NCI-H2196 (cell line): ENCODE measurements at regions not wholly inside any gene's neighbourhood (a gene's known extent, or its start where the extent isn't known, plus 50 kb on each side); places are given as distances from the start of the nearest gene placed in this dataset.

Source experiments
- DNase-seq: peaks from one replicate; lab custom pipeline; 2025; ENCODE audit not compliant: unreplicated experiment; lab: John Stamatoyannopoulos, UW

- DNase-seq = no peak
These were observed 207.6 kb downstream of the CETN3 start for GRCh38 chr5:90201923-90202322.

DNA sequence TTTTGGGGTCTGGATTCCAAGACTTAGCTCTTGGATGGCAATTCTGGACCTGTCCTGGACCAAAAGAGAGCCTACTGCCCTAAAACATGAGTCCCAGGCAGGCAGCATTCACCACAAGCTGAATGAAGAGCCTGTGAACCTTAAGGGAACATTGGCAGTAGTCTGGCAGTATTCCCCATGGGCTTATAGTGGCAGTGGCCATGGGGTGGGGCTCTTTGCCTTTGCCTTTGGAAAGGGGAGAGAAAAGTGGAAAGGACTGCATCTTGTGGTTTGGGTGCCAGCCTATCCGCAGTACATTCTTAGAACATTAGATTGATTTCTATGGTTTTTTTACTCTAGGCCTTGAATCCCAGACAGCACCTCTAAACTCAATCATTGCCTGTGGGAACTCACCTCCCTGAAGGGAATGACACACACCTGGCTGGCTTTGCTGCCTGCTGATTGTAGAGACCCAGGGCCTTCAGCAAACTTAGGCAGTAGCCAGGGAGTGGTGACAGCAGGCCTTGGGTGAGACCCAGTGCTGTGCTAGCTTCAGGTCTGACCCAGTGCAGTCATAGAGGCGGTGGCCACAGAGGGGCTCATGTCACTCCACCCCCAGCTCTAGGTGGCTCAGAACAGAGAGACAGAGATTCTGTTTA is 216.3 kb downstream of the CETN3 start:
- DNase-seq = no peak

DNA sequence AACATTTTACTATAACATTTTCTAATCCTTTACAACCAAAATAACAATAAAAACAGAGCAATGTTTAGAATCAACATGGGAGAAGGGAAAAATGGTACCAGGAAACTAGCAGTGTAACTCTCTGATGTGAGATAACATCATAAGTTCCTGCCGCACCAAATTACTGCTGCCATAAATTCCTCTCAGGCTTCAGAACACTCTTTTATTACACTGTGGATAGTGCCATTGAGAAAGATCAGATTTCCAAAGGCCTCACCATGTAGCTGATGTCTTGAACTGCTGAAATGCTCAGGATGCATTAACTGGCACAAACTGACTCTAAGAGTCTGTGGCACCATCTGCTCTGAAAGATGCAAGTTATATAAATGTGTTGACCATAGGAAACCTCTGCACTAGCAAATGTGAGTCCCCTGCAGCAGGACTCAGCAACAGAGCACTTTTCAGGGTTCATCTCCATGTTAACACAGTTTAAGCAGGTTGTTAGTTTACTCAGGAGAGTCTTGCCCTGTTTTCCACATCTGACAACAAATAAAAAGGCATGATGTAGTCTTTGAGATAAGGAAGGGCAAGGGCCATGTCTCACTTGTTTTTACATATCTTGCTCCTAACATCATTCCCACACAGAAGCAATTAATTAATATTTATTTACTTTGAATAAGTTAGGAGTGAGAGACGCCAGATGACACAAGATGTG is 218.1 kb downstream of the CETN3 start:
- no peak for DNase-seq

DNA sequence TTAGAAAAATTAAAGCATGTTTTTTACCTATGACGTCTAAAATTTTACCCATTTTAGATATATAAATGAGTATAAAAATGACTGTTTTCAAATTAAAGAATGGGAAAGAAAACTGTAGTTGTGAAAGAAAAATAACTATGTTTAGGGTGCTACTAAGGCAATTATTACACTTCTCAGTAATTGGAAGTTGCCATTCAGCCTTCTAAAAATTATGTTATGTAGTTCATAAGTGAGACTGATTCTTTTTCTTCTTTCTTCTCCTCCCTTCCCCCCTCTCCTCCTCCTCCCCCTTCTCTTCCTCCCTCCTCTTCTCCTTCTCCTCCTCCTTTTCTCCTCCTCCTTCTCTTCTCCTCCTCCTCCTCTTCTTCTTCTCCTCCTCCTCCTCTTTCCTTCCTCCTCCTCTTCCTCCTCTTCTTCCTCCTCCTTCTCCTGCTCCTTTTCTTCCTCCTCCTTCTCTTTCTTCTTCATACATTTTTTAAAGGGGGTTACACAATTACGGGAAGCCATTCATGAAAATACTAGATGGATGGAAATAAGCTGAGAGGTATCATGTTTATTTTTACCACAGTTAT is 223.6 kb downstream of the CETN3 start:
- DNase-seq = no peak

- DNase-seq = no peak
These were observed 224.8 kb downstream of the CETN3 start for GRCh38 chr5:90184764-90185163.

DNA sequence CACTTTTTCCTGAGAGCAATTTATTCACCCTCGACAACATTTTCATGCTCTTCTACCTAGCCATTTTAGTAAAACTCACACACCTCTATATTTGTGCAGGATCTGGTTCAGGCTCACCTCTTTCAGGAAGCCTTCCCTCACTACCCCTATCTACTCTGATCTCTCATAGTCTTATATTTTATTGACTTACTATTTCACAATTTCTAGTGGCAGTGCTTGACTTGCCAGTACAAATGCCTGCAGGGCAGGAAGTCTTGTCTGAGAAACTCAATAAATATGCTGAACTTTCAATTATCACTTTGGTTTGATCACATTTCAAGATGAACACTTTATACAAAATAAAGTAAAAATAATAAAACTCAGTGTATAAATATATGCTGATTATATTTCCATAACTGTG is 226.8 kb downstream of the CETN3 start:
- no peak for DNase-seq

GRCh38 chr5:90174236-90174635 is 235.3 kb downstream of the CETN3 start:
- no peak for DNase-seq

DNA sequence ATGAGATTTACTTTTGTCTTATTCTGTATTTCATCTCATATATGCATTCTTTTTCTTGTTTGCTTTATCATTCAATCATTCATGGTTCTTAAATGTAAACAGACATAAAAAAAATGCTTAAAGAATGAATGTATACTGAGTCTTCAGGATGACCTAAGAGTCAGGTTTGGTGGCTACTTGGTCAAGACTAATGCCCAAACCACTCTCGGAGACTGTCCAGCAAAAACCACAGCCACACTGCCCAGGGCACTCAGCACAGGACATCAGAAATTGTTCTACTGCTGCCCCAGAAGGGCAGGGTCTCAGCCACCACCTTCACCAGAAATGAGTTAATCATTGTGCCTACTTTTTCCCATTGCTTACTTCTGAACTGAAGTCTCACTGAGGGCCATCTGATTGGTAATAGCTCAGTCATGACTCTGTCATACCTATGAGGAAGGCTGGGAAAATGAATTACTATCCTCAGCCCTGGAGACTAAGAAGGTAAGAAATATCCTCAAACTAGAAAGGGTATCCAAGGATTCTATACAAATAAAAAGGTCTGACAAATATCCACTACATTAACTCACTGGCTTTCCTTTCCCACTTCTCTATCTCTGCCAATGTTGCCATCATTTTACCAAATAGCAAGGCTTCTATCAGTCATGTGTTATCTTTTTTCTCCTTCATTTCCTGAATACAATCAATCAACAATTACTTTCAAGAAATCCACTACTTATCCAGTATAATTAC is 236.1 kb downstream of the CETN3 start:
- DNase-seq = no peak

DNA sequence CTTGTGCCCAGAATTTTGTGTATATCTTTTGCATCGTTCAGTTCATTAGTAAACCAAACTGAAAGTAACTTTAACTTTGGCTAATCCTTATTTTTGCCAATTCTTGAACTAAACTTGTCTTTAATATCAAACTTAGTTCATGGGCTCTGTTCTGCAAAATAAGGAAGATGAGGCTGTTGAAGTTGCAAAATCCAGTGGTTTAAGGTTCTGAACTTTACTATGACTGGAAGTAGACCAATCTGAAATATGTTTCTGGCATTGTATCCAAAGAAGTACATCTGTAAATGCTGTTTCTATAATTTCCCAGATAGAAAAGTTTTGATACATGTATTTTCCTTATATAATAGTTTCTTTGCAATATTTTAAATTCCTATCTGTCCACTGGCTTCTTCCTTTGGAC is 238.1 kb downstream of the CETN3 start:
- DNase-seq = no peak

DNA sequence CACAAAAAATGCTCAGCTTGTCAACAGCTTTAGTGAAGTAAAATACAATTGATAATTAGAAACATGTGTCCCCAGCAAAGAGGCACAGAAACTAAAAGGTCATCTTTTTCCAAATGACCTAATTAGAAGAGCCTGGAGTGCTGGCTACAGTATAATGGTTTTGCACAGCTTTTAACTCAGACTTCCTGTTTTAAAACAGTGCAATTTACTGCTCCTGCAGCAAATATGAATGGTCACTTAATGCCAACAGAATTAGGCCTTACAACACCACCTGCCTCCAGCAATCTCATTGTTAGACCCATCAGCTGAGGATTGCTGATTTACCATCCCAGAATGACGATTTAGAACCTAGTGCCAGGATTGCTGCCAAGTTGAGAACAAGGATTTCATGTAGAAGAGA is 239.3 kb downstream of the CETN3 start:
- DNase-seq = no peak

DNA sequence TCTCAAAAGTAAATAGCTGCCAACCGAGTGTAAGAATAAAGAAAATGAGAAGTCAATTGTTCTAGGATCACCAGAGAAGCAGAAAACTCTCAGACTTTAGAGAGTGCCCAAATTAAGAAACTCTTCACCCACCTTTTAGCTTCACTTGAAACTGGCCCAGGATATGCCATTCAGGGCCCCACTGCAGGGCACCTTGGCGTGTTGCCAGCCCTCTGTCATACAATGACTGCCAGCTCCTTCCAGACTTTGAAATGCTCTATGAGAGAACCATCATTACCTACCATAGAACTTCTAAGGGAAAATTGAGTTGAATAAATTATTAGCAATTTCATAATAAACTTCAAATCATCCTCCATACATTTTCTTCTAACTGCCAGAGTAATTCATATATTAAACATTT is 240.5 kb downstream of the CETN3 start:
- no peak for DNase-seq

DNA sequence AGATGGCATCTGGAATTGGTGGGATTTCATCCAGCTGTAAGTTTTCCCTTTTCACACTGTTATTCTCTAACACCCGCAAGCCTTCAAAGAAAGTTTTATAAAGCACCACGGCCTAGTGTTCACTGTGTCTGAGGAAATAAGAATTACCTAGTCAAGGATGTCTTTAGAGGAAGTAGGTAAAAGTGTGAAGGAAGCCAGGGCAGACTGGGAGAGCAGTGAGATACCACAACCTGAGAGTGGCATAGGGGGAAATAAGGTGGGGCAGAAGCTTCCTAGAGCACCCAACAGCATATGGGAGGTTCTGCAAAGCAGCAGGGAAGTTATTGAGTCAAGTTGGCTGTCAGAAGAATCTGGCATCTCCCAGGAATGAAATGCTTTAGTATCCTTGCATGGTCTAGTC is 241.2 kb downstream of the CETN3 start:
- DNase-seq = no peak

DNA sequence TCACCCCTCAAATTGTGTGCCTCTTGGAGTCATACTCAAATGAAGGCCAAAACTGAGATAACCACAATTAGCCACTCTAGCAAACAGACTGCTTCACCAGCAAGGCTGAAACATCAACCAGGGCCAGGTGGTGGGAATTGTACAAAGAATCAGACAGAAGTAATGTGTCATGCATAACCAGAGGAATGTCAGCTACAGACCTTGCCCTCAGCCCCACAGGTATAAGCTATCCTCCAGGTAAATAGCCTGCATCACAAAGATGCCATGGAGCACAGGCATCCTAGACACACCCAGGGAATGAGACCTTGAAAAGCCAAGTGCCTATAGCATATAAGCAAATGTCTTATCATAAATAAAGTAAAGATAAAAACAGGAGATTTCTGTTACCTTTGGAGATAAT is 242.7 kb downstream of the CETN3 start:
- DNase-seq = no peak

DNA sequence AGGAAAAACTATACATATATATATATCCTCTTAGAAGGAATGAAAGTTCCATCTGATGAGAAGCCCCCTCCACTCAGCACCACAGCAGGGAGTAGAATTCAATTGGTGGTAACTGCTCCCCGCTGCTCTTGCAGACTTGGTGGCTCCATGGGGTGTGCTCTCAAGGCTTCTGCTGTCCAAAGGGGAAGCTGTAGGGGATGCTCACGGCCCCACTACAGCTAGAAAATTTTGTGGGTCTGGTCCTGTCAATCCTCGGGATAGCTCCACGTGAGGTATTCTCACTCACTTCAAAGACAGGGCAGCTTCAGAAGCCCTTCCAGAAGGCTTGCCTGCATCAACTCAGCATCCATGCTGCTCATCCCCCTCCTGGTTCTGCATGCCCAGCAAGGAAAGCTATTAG is 247.2 kb downstream of the CETN3 start:
- no peak for DNase-seq

- no peak for DNase-seq
These were observed 248.1 kb downstream of the CETN3 start for GRCh38 chr5:90161414-90161813.

DNA sequence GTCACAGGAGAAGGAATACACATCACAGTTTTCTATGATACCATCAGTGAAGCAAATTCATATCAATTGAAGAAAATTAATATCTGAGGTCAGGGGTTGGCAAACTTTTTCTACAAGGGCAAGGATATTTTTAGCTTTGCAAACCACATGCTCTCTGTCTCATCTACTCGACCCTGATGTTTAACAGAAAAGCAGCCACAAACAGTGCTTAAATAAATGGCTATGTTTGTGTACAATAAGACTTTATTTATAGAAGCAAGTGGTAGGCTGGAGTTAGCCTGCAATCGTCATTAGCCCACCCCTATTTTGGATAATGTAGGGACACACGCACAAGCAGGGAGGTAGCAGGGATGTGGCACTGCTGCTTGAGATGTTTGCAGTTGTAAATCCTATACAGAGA is 251.4 kb downstream of the CETN3 start:
- no peak for DNase-seq

DNA sequence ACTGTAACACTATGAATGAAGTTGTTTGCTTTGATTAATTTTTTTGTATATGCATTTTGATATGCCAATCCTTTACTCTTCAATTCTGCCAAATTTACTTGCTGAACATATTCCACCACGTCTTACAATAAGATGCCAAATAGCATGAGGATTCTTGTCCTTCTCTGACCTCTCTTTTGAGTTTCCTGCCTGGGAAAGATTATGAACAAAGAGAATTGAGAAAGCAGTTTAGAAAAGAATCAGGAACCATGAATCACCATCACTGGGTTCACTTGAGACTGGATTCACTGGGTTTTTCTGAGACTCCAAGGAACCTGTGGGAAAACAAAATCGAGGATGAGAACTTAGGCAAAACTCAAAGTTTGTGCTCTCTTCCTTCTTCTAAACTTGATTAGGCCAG is 256.5 kb downstream of the CETN3 start:
- no peak for DNase-seq

DNA sequence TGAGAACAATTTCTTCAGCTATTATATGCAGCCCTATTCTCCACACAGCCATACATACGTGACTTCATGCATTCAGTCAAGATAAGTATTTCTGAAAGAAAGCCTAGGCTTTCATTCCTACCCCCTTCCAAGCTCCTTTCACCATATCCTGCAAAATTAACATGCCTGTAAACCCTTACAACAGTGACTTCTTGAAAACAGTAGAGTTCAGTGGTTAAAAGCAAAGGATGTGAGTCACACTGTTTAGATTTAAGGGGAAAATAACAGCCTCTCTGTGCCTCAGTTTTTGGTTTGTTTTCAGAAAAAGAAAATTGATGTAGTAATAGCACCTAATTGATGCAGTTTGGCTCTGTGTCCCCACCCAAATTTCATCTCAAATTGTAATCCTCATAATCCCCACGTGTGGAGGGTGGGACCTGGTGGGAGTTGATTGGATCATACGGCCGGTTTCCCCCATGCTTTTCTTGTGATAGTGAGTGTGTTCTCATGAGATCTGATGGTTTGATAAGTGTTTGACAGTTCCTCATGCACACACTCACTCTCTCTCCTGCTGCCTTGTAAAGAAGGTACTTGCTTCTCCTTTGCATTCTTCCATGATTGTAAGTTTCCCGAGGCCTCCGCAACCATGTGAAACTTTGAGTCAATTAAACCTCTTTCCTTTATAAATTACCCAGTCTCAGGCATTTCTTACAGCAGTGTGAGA is 264.8 kb downstream of the CETN3 start:
- no peak for DNase-seq

DNA sequence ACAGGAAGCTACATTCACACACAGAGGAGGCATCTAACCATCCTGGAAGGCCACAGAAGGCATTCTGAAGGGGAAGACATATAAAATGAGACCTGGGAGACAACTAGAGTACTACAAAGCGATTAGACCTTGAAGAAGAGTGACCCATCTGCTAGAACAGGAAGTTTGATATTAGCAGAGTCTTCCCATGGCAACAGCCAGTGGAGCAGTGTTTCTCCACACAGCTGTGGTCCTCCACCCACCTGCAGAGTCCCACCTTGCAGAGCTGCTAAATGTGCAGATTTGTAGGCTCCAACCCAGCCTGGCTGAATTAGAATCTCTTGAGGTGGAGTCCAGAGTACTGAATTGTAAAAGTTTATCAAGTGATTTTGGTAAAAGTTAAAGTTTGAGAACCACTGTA is 267.0 kb downstream of the CETN3 start:
- DNase-seq = no peak

DNA sequence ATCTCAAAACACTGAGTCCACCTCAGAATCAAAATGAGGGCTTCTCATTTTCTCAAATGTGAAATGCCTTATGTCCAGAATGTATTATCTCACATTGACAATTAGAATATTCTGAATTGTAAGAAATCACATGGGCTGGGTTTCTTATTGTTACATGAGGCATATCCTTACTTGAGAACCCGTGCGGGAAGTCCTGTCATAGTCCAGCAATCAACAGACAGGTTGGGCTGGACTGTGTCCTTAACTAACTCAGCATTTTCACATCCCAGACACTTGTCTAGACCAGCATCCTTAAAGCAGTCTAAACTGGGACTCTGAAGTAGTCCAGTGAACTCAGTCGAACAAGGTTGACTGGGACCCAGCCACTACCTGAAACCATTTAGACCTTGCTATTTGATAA is 267.6 kb downstream of the CETN3 start:
- DNase-seq = no peak

DNA sequence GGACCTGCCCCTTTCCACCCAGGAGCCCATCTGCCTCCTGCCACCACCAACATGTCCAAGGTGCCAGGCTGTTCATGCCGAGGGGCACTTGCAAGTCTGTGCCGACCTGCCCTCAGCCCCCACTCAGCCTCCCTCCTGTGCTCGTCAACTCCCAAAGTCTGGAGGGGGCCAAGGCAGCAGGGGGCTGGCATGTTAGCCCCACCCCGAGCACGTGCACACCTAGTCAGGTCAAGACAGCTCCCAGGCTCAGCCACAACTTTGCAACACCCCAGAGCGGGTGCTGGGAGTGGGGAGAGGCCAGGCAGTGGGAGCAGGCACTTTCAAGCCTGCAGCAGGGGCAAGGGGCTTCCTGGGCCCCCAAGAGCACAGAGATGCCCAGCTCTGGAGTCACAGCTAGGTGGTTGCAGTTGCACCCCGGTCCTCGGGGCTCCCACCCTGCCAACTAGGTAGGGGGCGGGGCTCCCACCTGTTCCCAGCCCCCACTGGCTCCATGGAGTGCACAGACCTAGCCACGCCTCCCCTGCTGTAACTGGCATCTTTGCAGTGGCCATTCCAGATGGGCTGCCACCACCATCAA is 272.5 kb downstream of the CETN3 start:
- DNase-seq = no peak
